ENCODE measurements at regions not wholly inside any gene's neighbourhood (a gene's known extent, or its start where the extent isn't known, plus 50 kb on each side); places are given as distances from the start of the nearest gene placed in this dataset.

DNA sequence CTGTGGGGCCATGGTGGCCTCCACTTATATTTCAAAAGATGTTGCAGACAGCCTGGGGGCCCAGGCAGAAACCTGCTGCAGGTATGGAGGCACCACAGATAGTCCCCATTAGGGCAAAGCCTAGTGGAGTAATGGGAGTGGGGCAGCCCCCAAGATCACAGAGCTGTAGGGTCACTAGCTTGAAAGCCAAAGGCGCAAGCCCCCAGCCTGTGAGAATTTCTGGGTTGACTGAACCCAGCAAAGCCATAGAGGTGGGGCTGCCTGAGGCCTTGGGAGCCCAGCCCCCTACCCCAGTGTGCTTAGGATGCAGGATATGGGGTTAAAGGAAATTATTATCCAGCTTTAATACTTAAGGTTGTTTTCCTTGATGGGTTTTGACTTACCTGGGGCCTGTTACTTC is 165.3 kb upstream of the FBN2 start:
- Histone ChIP-seq H3K27me3 (ENCODE audit: control insufficient read depth, insufficient read depth, low read length) (no peaks in the 10 kb centered on the region), H3K36me3 (ENCODE audit: control insufficient read depth, insufficient read depth, low read length) (no peaks in the 10 kb centered on the region), H3K4me3 (ENCODE audit: low read depth, low read length) (no peak overlapping the region)
- ChIA-PET POLR2A (no interaction called here), CTCF (interaction anchor here (1.4 kb wide), 1 partner anchor 8 kb away, joined by 3 read pairs; no protein-coding TSS in a partner anchor)
- DNase-seq (ENCODE audit: low read depth): no peak
- no peak for TF ChIP-seq CTCF (IDR thresholded peaks at IDR 0.05; ENCODE audit: insufficient read depth, low read depth, low read length)

- Histone ChIP-seq H3K27me3 (ENCODE audit: control insufficient read depth, insufficient read depth, low read length) (no peaks in the 10 kb centered on the region), H3K4me3 (ENCODE audit: low read depth, low read length) (no peak overlapping the region), H3K36me3 (ENCODE audit: control insufficient read depth, insufficient read depth, low read length) (no peaks in the 10 kb centered on the region)
- no peak for DNase-seq (ENCODE audit: low read depth)
- TF ChIP-seq CTCF (IDR thresholded peaks at IDR 0.05; ENCODE audit: insufficient read depth, low read depth, low read length): no peak
- POLR2A ChIA-PET: no interaction called here
- CTCF ChIA-PET: no interaction called here
These were observed 168.2 kb upstream of the FBN2 start for GRCh38 chr5:128706269-128706668.

DNA sequence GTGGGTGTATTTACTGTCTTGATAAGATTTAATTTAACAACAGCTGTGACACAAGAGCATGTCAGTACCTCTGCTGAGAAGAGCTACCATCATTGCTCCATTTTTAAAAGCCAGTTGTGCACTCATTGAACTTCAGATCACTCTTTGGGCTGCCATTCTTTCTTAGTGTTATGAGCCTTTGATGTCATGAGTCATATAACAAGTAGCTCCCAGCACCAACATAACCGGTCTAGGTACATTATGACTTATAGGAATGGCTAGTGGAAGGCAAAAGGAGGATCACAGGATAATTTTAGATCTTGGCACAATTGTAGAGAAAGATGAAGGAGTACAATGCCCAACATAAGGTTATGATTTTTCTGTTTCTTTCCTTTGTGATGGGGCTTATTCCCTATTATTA is 170.8 kb upstream of the FBN2 start:
- no peak for TF ChIP-seq CTCF (IDR thresholded peaks at IDR 0.05; ENCODE audit: insufficient read depth, low read depth, low read length)
- ChIA-PET CTCF (interaction anchor here (1.4 kb wide), 1 partner anchor 34 kb away, joined by 4 read pairs; no protein-coding TSS in a partner anchor), POLR2A (no interaction called here)
- H3K36me3 ChIP-seq (ENCODE audit: control insufficient read depth, insufficient read depth, low read length): no peaks in the 10 kb centered on the region
- no peaks in the 10 kb centered on the region for H3K27me3 ChIP-seq (ENCODE audit: control insufficient read depth, insufficient read depth, low read length)
- H3K4me3 ChIP-seq (ENCODE audit: low read depth, low read length): no peak overlapping the region
- no peak for DNase-seq (ENCODE audit: low read depth)

DNA sequence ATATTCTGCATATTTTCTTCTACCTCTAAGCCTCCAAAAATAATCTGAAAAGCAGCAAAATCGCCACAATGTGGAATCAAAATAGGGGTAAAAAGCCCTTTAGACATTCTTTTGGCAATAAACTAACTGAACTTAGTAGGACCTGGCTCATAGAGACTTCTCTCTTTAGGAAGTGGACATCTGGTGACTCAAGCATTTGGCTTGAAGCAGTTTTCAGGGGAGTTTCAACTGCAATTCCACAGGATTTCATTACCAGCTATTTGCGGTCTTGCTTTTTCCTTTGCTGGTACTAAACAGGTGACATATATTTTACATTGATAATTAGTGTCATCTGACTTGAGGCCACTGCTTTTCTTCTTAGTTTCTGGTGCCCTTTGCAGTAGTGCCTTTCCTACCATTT is 173.2 kb upstream of the FBN2 start:
- POLR2A ChIA-PET: no interaction called here
- H3K4me3 ChIP-seq (ENCODE audit: low read depth, low read length): no peak overlapping the region
- H3K36me3 ChIP-seq (ENCODE audit: control insufficient read depth, insufficient read depth, low read length): no peaks in the 10 kb centered on the region
- CTCF ChIA-PET: interaction anchor here (1.3 kb wide), 1 partner anchor 8 kb away, joined by 3 read pairs; no protein-coding TSS in a partner anchor
- no peak for DNase-seq (ENCODE audit: low read depth)
- TF ChIP-seq CTCF (IDR thresholded peaks at IDR 0.05; ENCODE audit: insufficient read depth, low read depth, low read length): no peak
- H3K27me3 ChIP-seq (ENCODE audit: control insufficient read depth, insufficient read depth, low read length): no peaks in the 10 kb centered on the region

DNA sequence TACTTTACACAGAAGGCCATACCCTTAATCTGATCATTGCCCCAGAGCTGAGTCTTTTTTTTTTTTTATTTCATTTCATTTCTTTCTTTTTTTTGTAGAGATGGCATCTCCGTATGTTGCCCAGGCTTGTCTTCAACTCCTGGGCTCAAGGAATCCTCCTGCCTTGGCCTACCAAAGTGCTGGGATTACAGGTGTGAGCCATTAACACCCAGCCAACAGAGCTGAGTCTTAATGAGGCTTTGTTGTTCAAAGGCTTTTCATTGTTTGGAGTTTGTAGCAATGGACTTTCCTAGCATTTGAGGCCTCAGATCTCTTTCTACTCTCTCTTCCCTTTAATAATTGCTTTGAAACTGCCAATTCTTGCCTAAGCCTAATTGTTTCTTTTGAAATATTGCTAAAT is 176.5 kb upstream of the FBN2 start:
- ChIA-PET POLR2A (no interaction called here), CTCF (no interaction called here)
- Histone ChIP-seq H3K27me3 (ENCODE audit: control insufficient read depth, insufficient read depth, low read length) (no peaks in the 10 kb centered on the region), H3K36me3 (ENCODE audit: control insufficient read depth, insufficient read depth, low read length) (no peaks in the 10 kb centered on the region), H3K4me3 (ENCODE audit: low read depth, low read length) (no peak overlapping the region)
- DNase-seq (ENCODE audit: low read depth): no peak
- TF ChIP-seq CTCF (IDR thresholded peaks at IDR 0.05; ENCODE audit: insufficient read depth, low read depth, low read length): no peak

All from BJ (cell line).